Progenitor cell of endocrine pancreas (in vitro differentiated cells): ENCODE measurements at regions not wholly inside any gene's neighbourhood (a gene's known extent, or its start where the extent isn't known, plus 50 kb on each side); places are given as distances from the start of the nearest gene placed in this dataset. TPM values are rescaled to one million over a fixed set of nuclear protein-coding genes. Genes with fewer than 3 reads are reported as not detected.

Source experiments
- DNase-seq: peaks from one replicate; pipeline ENCODE4 v3.0.0; 2021; ENCODE audit warnings: low spot score; ENCODE audit not compliant: unreplicated experiment
- H3K27ac Mint-ChIP-seq: 2 replicates; pipeline ENCODE4 v1.8.0; 2021; ENCODE audit warnings: mild to moderate bottlenecking, moderate library complexity, mixed read lengths
- H3K27me3 Mint-ChIP-seq: 2 replicates; pipeline ENCODE4 v1.8.0; 2021; ENCODE audit warnings: mixed read lengths
- H3K36me3 Mint-ChIP-seq: 2 replicates; pipeline ENCODE4 v1.8.0; 2022; ENCODE audit warnings: mixed read lengths; ENCODE audit not compliant: insufficient read depth
- H3K4me1 Mint-ChIP-seq: 2 replicates; pipeline ENCODE4 v1.8.0; 2021; ENCODE audit warnings: low read depth, mixed read lengths
- H3K4me3 Mint-ChIP-seq: 2 replicates; pipeline ENCODE4 v1.8.0; 2021; ENCODE audit warnings: low read depth, mild to moderate bottlenecking, moderate library complexity, mixed read lengths
- H3K9me3 Mint-ChIP-seq: 2 replicates; pipeline ENCODE4 v1.8.0; 2021; ENCODE audit warnings: low read depth, mixed read lengths
- CTCF ChIP-seq: fragments of 200-600 bp; sonication (generic); IDR thresholded peaks from one replicate; pipeline ENCODE4 v1.5.0; 2021; ENCODE audit warnings: antibody characterized with exemption, mild to moderate bottlenecking; ENCODE audit not compliant: unreplicated experiment
- microRNA-seq: library from miRNA; unstranded; fragments of <30 nt; microRNA quantifications from one replicate; pipeline ENCODE4 v1.1.0, GENCODE V29; 2020; ENCODE audit warnings: borderline number of aligned reads; ENCODE audit not compliant: unreplicated experiment

- no peak overlapping the region for H3K4me3 Mint-ChIP-seq
- peaks cover 35% of the 10 kb centered on the region for H3K36me3 Mint-ChIP-seq
- H3K4me1 Mint-ChIP-seq = peaks cover 15% of the 10 kb centered on the region
- no peak for DNase-seq
- no peaks in the 10 kb centered on the region for H3K27me3 Mint-ChIP-seq
- no peaks in the 10 kb centered on the region for H3K9me3 Mint-ChIP-seq
- TF ChIP-seq CTCF = no peak
- H3K27ac Mint-ChIP-seq = no peak overlapping the region
Observed at GRCh38 chr1:201778279-201779065, 50.5 kb upstream of the IPO9 start.

Small RNAs in the stretch of these regions (microRNA-seq; reads per million reads assigned to microRNA genes)
- not detected for gene MIR5191
